HG02678 (cell line): ENCODE measurements at regions not wholly inside any gene's neighbourhood (a gene's known extent, or its start where the extent isn't known, plus 50 kb on each side); places are given as distances from the start of the nearest gene placed in this dataset.
"Not testable (repeated sequence)": the region's sequence is repeated elsewhere in the genome, so short reads cannot be mapped to it uniquely, and the experiment has no call there.

Experiments used
- ATAC-seq: cut with Tn5 transposase; IDR thresholded peaks from one replicate; pipeline ENCODE4 v1.9.1; 2021; ENCODE audit warnings: mild to moderate bottlenecking, moderate library complexity; ENCODE audit not compliant: unreplicated experiment

DNA sequence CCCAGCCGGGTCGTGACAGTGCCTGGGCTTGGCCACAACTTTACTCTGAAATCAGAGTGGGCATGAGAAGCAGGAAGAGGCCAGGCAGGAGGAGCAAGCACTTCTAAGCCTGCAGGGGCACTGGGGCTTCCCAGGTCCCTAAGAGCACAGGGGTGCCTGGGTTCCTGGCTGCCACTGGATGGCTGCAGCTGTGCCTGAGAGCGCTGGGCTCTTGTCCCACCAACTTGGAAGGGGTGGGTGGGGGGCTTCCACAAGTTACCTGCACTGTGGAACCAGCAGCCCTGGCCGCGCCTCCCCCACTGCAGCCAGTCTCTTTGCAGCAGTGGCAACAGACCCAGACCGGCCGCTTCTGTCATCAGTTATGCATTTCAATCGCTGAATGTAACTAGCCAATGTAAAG is 434.7 kb upstream of the GRM3 start:
- no peak for ATAC-seq

DNA sequence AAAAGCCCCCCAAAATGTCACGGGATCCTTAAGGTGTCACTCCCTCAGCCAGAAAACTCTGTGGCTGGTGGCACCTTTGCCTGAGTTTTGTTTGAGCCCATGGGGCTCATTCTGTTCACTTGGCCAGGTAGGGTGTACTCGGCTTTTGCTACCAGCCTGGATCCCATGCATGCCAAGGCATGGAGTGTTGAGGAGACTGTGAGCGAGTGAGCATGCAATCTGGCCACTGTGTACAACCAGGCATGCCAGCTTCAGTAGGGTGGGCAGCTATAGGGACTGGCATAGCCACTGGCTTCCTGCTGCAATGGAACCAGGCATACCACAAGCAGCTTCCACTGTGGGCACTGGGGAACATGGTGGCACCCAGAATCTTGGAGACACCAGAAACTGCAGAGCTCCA is 436.0 kb upstream of the GRM3 start:
- ATAC-seq, result no peak

DNA sequence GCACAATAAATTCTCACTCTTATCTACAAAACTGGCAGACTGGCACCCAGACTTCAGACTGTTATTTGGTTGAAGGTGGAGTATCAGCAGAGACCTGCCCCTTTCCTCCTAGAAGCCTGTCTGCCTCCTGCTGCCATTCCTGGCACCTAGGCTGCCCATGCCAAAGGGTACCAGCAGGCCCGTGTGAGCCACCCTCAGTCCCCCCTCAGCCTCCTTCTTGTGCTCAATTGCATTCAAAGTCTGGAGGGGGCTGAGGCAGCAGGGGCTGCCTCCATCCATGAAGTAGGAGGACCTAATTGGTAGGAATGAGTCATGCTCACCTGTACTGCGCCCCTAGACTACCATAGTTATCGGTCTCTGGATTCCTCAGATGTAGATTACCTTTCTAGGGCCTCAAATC is 440.9 kb upstream of the GRM3 start:
- ATAC-seq, result no peak

DNA sequence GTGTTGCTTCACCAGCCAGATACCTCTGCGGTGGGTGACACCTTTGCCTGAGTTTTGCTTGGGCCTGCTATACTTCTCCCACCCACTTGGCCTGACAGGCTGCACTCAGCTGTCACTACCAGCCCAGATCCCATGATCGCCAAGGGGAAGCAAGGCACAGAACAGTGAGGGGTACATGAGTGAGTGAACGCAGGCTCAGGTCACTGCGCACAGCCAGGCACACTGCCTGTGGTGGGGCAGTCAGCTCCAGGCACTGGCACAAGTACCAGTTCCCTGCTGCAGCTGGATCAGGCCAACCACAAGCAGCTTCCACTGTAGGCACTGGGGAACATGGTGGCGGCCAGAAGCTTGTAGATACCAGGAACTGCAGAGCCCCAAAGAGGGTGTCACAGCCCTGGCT is 441.9 kb upstream of the GRM3 start:
- no peak for ATAC-seq

DNA sequence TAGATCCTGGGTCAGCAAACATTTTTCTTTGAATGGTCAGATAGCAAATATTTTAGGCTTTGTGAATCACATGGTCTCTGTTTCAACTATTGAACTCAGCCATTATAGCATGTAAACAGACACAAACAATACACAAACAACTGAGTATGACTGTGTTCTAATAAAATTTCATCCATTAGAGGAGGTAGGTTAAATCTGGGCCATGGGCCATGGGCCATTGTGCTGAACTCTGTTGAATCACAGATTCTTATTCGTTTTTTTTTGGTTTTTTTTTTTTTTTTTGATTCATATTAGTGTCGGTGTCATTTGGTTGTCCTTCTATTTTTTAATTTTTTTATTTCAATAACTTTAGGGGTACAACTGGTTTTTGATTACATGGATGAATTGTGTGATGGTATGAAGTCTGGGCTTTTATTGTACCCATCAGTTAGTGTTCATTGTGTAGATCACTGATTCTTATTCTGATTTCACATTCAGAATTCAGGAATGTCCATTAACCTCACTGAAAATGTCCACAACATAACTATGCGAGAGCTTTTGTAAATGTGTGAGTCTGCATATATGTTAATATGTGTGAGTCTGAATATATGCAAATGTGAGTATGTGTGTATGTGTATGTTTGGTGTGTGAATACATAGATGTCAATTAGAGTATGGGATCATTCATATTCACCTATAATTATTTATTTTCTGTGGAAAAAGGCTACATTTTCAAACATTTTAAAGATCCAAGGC is 443.7 kb upstream of the GRM3 start:
- ATAC-seq, result no peak

DNA sequence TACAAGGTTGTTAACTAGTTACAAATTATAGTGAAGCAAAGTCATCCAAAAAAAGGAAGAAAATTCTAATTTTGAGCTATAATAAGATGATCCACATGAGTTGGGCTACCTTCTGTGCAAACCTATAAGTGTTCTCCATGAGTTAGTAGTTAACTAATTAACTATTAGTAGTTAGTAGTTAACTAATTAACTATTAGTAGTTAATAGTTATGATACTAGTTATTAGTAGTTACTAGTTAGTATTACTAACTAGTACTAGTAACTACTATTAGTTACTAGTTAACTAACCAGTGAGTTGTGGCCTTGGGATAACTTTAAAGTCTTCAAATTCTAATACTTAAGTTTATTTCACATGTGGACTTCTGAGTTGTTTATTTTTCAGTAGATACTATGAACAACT is 453.4 kb upstream of the GRM3 start:
- no peak for ATAC-seq

DNA sequence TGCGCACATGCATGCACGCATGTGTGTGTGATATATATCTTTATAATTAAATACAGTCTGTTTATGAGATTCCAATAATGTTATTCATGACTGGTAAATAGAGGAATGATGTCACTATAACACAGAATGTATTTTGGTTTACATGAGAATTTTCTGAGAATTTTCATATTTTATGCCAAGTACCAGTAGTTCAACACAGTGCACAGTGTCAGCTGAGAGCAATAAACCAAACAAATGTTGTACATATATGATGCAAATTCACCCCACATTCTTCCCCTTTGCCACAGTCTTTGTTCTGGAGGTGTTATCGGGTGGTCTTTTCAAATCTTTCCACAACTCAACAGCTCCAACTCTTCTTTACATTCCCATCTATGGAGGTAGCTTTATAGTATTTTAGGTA is 462.2 kb upstream of the GRM3 start:
- ATAC-seq, result no peak

DNA sequence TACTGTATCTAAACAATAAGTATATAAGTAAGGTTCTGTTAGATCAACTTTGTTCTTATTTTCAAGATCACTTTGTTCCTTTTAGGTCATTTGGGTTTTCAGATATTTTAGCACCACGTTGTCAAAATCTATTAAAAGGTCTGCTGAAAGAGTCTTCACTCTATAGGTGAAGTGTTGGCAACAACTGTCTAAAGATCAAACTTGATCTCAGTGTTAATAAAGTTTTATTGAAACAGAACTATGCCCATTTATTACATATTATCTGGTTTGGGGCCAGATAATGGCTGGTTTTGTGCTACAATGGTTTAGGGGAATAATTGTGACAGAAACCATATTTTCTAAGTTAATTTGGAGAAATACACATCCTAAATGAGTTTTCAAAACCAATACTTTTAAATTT is 478.9 kb upstream of the GRM3 start:
- no peak for ATAC-seq

DNA sequence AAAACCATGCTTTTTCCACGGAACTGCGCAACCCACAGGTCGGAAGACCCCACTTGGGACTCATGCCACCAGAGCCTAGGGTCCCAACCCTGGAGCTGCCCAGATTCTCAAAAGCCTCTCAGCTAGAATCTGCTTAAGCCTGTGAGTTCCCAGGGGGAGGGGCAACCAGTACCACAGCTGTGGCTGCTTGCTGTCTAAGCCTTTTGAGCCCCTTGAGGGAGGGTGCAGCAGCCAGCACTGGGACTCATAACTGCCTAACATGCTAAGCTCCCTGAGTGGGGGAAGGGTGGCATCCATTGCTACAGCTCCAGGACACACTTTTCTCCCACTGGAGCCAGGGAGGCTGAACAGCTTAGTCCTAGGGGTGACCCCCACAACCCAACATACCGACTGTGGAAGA is 485.6 kb upstream of the GRM3 start:
- ATAC-seq, result no peak

DNA sequence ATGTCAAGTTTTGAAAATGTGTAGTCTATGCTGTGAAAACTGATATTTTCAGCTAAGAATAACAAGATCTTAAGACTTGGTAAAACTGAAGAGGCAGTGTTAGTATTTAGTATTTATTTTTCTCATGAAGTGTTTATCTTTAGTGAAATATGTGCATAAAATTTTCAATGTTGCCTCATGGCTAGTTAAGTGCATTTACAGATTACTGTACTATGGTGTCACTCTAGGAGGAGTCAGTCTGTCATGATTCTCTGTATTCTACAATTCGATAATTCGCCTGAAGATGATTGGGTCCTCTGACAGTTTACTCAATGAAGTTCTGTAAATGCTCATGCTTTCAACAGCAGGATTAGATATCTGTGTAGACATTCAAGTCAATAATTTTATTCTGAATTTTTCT is 488.1 kb upstream of the GRM3 start:
- no peak for ATAC-seq

DNA sequence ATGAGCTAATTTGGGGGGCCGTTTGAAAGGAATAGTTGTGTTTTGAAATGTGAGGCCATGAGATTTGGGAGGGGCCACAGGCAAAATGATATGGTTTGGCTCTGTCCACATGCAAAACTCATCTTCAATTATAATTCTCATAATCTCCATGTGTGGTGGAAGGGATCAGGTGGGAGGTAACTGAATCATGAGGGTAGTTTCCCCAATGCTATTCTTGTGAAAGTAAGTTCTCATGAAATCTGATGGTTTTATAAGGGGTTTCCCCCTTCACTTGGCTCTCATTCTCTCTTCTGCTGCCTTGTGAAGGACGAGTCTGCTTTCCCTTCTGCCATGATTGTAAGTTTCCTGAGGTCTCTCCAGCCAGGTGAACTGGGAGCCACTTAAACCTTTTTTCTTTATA is 490.8 kb upstream of the GRM3 start:
- no peak for ATAC-seq

DNA sequence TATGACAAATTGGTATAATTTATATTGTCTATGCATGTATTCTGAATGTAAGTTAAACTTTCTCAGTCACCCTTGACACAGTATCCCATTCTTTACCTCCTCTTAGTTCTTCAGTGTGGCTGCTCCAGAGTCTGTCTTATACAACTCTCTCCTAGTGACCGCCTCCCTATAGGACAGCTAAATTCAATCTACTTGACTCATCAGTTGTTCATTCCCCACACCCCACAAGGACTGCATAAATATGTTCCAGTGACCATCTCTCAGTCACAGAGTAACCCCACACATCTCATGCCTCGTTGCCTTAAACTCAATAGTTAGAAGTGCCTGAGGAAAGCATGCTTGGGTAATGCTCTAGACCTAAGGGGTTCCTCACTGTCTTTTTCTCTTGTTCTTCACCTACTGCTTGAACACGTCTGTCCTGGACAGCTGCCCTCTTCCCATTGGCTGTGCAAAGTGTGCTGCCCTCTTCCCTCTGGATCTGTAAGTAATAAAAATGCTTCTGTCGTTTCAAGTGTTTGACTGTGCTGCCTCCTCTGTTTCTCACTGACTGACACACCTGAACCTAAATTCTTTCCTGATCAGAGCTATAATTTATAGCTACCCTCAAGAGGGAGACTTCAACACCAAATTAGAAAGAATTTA is 494.6 kb upstream of the GRM3 start:
- no peak for ATAC-seq

DNA sequence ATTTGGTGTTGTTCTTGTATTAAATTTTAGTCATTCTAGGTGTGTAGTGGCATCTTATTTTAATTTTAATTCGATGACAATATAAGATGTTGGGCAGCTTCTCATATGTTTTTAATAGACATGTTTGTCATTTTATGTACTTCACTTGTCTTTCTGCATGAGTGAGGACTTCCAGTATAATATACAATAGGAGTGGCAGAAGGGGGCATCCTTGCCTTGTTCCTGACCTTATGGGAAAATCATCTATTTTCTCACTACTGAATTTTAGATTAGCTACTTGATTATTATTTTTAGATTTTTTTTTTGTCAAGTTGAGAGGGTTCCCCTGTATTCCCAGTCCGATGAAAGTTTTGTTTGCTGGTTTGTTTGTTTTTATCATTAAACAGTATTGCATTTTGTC is 495.2 kb upstream of the GRM3 start:
- ATAC-seq, result no peak

DNA sequence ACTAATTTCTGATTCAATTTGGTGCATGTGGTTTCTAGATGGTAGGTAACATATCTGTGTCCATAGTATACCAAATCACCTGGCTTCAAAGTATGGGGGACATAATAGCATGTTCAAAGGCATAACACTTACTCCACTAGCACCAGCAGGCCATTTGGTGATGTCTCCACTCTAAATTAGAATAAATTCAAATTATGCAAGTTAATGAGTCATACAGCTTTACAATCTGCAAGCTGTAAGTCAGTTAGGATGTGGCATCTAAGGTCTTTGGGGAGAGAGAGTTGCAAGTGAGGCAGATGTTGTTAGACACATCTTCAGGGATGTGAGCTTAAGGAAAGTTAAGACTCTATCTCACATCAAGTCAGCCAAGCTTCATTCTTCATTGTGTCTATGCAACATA is 506.4 kb upstream of the GRM3 start:
- ATAC-seq, result no peak

DNA sequence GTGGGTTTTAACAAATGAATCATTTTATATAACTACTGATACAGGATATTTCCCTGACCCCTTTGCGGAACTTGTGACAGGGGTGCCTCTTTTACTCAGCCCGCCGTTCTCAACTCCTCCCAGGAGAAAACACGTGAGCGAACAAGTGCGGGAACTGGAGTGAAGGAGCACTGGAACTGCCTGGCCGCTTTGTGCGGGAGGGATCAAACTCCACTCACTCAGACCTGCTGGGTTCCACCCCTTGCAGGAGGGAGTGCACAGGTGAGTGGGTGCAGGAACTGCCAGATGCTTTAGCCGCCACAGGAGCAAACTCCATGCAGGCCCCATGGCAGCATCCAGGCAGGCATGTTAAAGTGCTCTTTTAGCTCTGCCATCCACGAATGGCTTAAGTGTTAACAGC is 513.4 kb upstream of the GRM3 start:
- no peak for ATAC-seq

DNA sequence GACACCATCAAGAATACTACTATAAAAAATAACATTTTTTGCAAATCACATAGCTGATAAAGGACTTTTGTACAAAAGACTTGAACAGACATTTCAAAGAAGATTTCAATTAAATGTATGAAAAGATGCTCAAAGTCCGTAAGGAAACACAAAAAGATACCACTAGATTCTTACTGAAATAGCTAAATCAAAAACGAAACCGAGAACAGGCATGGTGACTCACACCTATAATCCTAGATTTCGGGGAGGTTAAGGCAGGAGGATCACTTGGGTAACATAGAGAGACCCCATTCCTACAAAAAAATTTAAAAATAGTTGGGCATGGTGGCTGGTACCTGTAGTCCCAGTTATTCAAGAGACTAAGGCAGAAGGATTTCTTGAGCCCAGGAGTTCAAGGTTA is 520.2 kb upstream of the GRM3 start:
- no peak for ATAC-seq

DNA sequence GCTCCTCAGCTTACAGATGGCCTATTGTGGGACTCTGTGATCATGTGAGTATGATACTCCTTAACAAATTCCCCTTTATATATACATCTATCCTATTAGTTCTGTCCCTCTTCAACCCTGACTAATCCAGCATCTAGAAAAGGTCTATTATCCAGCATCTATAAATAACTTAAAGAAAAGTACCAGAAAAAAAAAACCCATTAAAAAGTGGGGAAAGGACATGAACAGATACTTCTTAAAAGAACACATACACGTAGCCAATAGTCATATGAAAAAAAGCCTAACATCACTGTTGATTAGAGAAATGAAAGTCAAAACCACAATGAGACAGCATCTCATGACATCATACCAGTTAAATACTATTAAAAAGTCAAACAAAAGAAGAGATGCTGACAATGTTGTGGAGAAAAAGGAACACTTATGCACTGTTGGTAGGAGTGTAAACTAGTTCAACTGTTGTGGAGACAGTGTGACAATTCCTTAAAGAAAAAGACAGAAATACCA is 549.5 kb upstream of the GRM3 start:
- ATAC-seq, result no peak

DNA sequence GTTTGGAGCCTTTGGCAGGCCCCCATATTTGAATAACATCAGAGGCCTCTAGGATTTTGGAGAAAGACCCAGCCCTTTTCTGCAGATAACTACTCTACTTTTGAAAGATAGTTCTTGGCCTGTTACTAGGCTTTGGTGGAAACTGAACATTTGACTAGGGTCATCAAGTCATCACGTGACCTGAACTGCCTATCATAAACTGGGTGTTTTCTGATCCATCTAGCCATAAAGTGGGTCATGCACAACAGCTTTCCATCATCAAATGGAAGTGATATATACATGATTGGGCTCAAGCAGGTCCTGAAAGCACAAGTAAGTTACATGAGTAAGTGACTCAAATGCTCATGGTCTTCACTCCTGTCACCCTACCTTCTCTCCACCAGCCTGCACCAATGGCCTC is 552.3 kb upstream of the GRM3 start:
- no peak for ATAC-seq

DNA sequence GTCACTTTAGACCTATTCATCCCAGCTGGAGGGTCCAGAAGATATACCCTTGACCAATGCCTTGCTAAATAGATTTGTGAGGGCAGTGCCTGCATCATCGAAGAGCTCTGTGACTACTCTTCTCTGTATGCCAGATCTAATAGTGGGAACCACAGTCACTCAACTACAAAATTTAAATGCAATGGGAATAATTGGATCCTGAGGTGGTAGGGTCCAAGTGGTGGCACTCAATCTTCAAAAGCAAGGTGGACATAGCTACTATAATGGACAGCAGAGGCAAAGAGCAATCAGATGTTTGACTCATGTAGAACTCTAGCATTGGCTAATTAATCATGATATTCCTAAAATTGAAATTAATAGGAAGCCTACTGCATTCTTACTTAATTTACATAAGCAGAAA is 554.3 kb upstream of the GRM3 start:
- no peak for ATAC-seq

DNA sequence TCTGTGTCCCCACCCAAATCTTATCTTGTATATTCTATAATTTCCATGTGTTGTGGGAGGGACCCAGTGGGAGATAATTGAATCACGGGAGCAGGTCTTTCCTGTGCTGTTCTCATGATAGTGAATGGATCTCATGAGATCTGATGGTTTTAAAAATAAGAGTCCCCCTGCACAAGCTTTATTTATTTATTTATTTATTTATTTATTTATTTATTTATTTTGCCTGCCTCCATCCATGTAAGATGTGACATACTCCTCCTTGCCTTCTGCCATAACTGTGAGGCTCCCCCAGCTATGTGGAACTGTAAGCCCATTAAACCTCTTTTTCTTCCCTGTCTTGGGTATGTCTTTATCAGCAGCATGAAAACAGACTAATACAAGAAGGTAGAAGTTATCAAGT is 579.1 kb upstream of the GRM3 start:
- not testable (repeated sequence) for ATAC-seq

DNA sequence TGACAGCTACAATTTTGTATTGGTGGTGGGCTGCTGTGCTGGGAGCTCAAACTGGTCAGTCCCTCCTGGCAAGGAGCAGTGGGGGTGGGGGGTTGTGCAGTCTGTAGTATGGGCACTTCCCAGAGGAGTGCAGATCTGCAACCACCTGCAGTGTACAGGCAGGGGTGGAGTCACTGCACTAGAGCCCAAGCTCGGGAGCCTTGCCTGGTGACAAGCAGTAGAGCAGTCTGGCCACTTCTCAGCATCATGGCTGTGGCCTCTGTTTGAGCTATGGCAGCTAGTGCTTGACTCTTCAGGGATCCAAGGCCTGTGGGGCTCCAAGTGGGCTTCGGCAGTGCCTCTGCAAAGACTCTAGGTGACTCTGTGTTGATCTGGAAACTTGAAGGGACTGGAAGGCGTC is 585.1 kb upstream of the GRM3 start:
- no peak for ATAC-seq

DNA sequence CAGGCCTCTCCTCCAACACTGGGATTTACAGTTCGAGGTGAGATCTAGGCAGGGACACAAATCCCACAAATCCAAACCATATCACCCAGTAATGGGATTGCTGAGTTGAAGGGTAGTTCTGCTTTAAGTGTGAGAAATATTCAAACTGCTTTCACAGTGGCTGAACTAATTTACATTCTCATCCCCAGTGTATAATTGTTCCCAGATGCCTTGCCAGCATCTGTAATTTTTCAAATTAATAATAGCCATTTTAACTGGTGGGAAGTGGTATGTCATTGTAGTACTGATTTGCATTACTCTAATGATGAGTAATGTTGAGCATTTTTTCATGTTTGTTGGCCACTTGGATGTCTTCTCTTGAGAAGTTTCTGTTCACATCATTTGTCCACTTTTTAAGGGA is 592.8 kb upstream of the GRM3 start:
- ATAC-seq, result no peak

DNA sequence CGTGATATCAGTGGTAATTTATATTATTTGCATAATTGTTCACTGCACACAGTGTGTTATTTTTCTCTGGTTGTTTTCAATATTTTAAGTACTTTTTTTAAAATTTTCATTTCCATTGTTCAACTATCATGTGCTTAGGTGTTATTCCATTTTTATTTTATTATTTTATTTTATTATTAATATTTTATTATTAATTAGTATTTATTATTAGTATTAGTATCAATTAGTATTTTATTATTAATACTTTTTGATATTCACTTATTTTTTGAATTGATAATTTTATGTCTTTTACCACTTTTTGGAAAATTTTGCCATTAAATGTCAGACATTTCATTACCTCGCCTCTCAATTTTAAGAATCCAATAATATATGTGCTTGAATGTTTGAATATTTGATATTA is 593.8 kb upstream of the GRM3 start:
- ATAC-seq, result no peak
